ENCODE measurements at regions not wholly inside any gene's neighbourhood (a gene's known extent, or its start where the extent isn't known, plus 50 kb on each side); places are given as distances from the start of the nearest gene placed in this dataset.

DNA sequence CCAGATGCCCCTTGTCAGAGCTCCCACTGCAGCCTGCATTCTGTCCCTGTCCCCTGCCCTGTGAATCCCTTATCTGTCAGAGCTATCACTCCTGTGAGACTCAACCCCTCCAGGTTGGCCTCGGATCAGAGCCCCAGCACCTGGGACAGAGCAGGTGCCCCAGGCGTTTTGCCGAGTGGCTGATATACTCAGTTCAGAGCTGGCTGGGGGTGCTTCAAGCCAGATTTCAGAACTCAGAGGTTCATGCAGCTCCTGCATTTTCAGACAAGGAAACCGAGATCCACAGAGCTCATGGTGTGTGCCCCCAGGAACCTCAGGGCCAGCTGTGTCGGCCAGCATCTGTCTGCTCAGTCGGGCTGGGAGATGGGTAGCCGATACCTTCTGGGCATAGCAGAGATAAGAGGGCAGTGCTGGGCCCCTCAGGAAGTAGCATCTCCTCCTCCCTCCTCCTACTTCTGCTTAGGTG, 228.0 kb upstream of the RTL1 start:
- TF ChIP-seq, protein P1, sequence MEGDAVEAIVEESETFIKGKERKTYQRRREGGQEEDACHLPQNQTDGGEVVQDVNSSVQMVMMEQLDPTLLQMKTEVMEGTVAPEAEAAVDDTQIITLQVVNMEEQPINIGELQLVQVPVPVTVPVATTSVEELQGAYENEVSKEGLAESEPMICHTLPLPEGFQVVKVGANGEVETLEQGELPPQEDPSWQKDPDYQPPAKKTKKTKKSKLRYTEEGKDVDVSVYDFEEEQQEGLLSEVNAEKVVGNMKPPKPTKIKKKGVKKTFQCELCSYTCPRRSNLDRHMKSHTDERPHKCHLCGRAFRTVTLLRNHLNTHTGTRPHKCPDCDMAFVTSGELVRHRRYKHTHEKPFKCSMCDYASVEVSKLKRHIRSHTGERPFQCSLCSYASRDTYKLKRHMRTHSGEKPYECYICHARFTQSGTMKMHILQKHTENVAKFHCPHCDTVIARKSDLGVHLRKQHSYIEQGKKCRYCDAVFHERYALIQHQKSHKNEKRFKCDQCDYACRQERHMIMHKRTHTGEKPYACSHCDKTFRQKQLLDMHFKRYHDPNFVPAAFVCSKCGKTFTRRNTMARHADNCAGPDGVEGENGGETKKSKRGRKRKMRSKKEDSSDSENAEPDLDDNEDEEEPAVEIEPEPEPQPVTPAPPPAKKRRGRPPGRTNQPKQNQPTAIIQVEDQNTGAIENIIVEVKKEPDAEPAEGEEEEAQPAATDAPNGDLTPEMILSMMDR (conservative IDR thresholded peaks at IDR 0.05), result no peak
- TF ChIP-seq ZFX (IDR thresholded peaks at IDR 0.05), result no peak
